ENCODE measurements at regions not wholly inside any gene's neighbourhood (a gene's known extent, or its start where the extent isn't known, plus 50 kb on each side); places are given as distances from the start of the nearest gene placed in this dataset.

- 60 to 73% methylated on average over 6 of the region's 6 CpGs for WGBS, 2 donors
- peaks cover 0 to 3% (median 0%) of the 10 kb centered on the region in 5 donors for H3K4me1 ChIP-seq (ENCODE audit: control insufficient read depth in 5 of 5, insufficient read depth in 5 of 5, low read length in 5 of 5)
- no peak for TF ChIP-seq CTCF (IDR thresholded peaks at IDR 0.05; ENCODE audit: control extremely low read depth, extremely low read depth)
- H3K27me3 ChIP-seq (ENCODE audit: control insufficient read depth in 3 of 3, insufficient read depth in 3 of 3, low read length in 2 of 3), result peaks cover 0 to 2% (median 0%) of the 10 kb centered on the region in 3 donors
- H3K4me3 ChIP-seq, result no peak overlapping the region
- DNase-seq (no peak), ATAC-seq (ENCODE audit: insufficient read depth, low FRiP score) (no peak)
- no peak overlapping the region for H3K9ac ChIP-seq (ENCODE audit: insufficient read depth in 1 of 2, low read length in 2 of 2)
- no peaks in the 10 kb centered on the region for H3K36me3 ChIP-seq (ENCODE audit: control insufficient read depth in 4 of 4, insufficient read depth in 4 of 4, low read length in 4 of 4)
- no peak overlapping the region for H3K27ac ChIP-seq (ENCODE audit: low read depth in 1 of 2, low read length in 1 of 2)
- peaks cover 0 to 4% (median 0%) of the 10 kb centered on the region in 4 donors for H3K9me3 ChIP-seq (ENCODE audit: control insufficient read depth in 4 of 4, insufficient read depth in 3 of 4, low read length in 3 of 4)
Measured at GRCh38 chr10:125281091-125281490, 120.7 kb upstream of the CTBP2 start.

GRCh38 chr10:125276133-125276532, 115.8 kb upstream of the CTBP2 start:
- DNase-seq (no peak), ATAC-seq (ENCODE audit: insufficient read depth, low FRiP score) (no peak)
- no peak for TF ChIP-seq CTCF (IDR thresholded peaks at IDR 0.05; ENCODE audit: control extremely low read depth, extremely low read depth)
- Histone ChIP-seq H3K4me3 (no peak overlapping the region), H3K9me3 (ENCODE audit: control insufficient read depth in 4 of 4, insufficient read depth in 3 of 4, low read length in 3 of 4) (peaks cover 0 to 3% (median 0%) of the 10 kb centered on the region in 4 donors), H3K9ac (ENCODE audit: insufficient read depth in 1 of 2, low read length in 2 of 2) (no peak overlapping the region), H3K27ac (ENCODE audit: low read depth in 1 of 2, low read length in 1 of 2) (no peak overlapping the region), H3K36me3 (ENCODE audit: control insufficient read depth in 4 of 4, insufficient read depth in 4 of 4, low read length in 4 of 4) (no peaks in the 10 kb centered on the region), H3K4me1 (ENCODE audit: control insufficient read depth in 5 of 5, insufficient read depth in 5 of 5, low read length in 5 of 5) (no peaks in the 10 kb centered on the region), H3K27me3 (ENCODE audit: control insufficient read depth in 3 of 3, insufficient read depth in 3 of 3, low read length in 2 of 3) (no peaks in the 10 kb centered on the region)
- WGBS, 2 donors, result 93 to 95% methylated on average over 2 of the region's 2 CpGs

- Histone ChIP-seq H3K27ac (ENCODE audit: low read depth in 1 of 2, low read length in 1 of 2) (no peak overlapping the region), H3K4me1 (ENCODE audit: control insufficient read depth in 5 of 5, insufficient read depth in 5 of 5, low read length in 5 of 5) (no peaks in the 10 kb centered on the region), H3K36me3 (ENCODE audit: control insufficient read depth in 4 of 4, insufficient read depth in 4 of 4, low read length in 4 of 4) (no peaks in the 10 kb centered on the region), H3K9ac (ENCODE audit: insufficient read depth in 1 of 2, low read length in 2 of 2) (no peak overlapping the region), H3K27me3 (ENCODE audit: control insufficient read depth in 3 of 3, insufficient read depth in 3 of 3, low read length in 2 of 3) (peaks cover 0 to 5% (median 0%) of the 10 kb centered on the region in 3 donors), H3K9me3 (ENCODE audit: control insufficient read depth in 4 of 4, insufficient read depth in 3 of 4, low read length in 3 of 4) (peaks cover 0 to 3% (median 0%) of the 10 kb centered on the region in 4 donors), H3K4me3 (no peak overlapping the region)
- WGBS, 2 donors, result 86 to 91% methylated on average over 5 of the region's 5 CpGs
- no peak for DNase-seq
- no peak for ATAC-seq (ENCODE audit: insufficient read depth, low FRiP score)
- TF ChIP-seq CTCF (IDR thresholded peaks at IDR 0.05; ENCODE audit: control extremely low read depth, extremely low read depth), result no peak
Measured at GRCh38 chr10:125274961-125275360, 114.6 kb upstream of the CTBP2 start.

GRCh38 chr10:125273023-125273422, 112.7 kb upstream of the CTBP2 start:
- no peak overlapping the region for H3K9ac ChIP-seq (ENCODE audit: insufficient read depth in 1 of 2, low read length in 2 of 2)
- no peak for TF ChIP-seq CTCF (IDR thresholded peaks at IDR 0.05; ENCODE audit: control extremely low read depth, extremely low read depth)
- H3K9me3 ChIP-seq (ENCODE audit: control insufficient read depth in 4 of 4, insufficient read depth in 3 of 4, low read length in 3 of 4), result peaks cover 0 to 3% (median 0%) of the 10 kb centered on the region in 4 donors
- no peak overlapping the region for H3K4me3 ChIP-seq
- no peak for ATAC-seq (ENCODE audit: insufficient read depth, low FRiP score)
- 90 to 92% methylated on average over 8 of the region's 8 CpGs for WGBS, 2 donors
- DNase-seq, result no peak
- H3K36me3 ChIP-seq (ENCODE audit: control insufficient read depth in 4 of 4, insufficient read depth in 4 of 4, low read length in 4 of 4), result no peaks in the 10 kb centered on the region
- H3K27ac ChIP-seq (ENCODE audit: low read depth in 1 of 2, low read length in 1 of 2), result no peak overlapping the region
- H3K27me3 ChIP-seq (ENCODE audit: control insufficient read depth in 3 of 3, insufficient read depth in 3 of 3, low read length in 2 of 3), result peaks cover 0 to 5% (median 0%) of the 10 kb centered on the region in 3 donors
- H3K4me1 ChIP-seq (ENCODE audit: control insufficient read depth in 5 of 5, insufficient read depth in 5 of 5, low read length in 5 of 5), result no peaks in the 10 kb centered on the region
